Left ventricle myocardium inferior (tissue), 1 donor: ENCODE measurements at regions not wholly inside any gene's neighbourhood (a gene's known extent, or its start where the extent isn't known, plus 50 kb on each side); places are given as distances from the start of the nearest gene placed in this dataset.
A peak's percentile ranks its signal among the peaks of the same experiment; 100 is the strongest.

Source experiments
- DNase-seq: peaks from one replicate; pipeline ENCODE4 v3.0.0-alpha.2; 2020
- H3K27ac ChIP-seq: fragments of 200-600 bp; replicated peaks from 2 replicates; pipeline ENCODE4 v1.8.0; 2021
- H3K27me3 ChIP-seq: fragments of 200-600 bp; 2 replicates; pipeline ENCODE4 v1.8.0; 2021; ENCODE audit warnings: low read depth
- H3K36me3 ChIP-seq: fragments of 200-600 bp; 2 replicates; pipeline ENCODE4 v1.8.0; 2021
- H3K4me1 ChIP-seq: fragments of 200-600 bp; 2 replicates; pipeline ENCODE4 v1.8.0; 2021
- H3K4me3 ChIP-seq: fragments of 200-600 bp; 2 replicates; pipeline ENCODE4 v1.8.0; 2021; ENCODE audit warnings: mild to moderate bottlenecking, moderate library complexity
- H3K9me3 ChIP-seq: fragments of 200-600 bp; replicated peaks from 2 replicates; pipeline ENCODE4 v1.8.0; 2021
- CTCF ChIP-seq: fragments of 200-600 bp; IDR thresholded peaks from 2 replicates; pipeline ENCODE4 v1.8.0; 2021; ENCODE audit warnings: antibody characterized with exemption, mild to moderate bottlenecking, borderline replicate concordance
- intact Hi-C: fragments of 100-400 bp; cut with micrococcal nuclease; formaldehyde crosslinking; loops from one replicate; pipeline ENCODE4 v1.11.0; 2022
- donor health status: DM: no; HTN: yes; CAD: no; lungs with severe emphysema.

- Histone ChIP-seq H3K27me3 (no peaks in the 10 kb centered on the region), H3K4me1 (peaks cover 39% of the 10 kb centered on the region), H3K36me3 (no peaks in the 10 kb centered on the region), H3K4me3 (no peak overlapping the region), H3K9me3 (no peaks in the 10 kb centered on the region), H3K27ac (no peak overlapping the region)
- intact Hi-C loops: loop anchor here (10.0 kb wide), 1 partner anchor 155 kb away; no protein-coding TSS in a partner anchor
- no peak for DNase-seq
- TF ChIP-seq CTCF: no peak
Observed at GRCh38 chr11:90449606-90450005, 226.8 kb upstream of the CHORDC1 start.

- Histone ChIP-seq H3K4me3 (no peak overlapping the region), H3K36me3 (no peaks in the 10 kb centered on the region), H3K27ac (no peak overlapping the region), H3K27me3 (no peaks in the 10 kb centered on the region), H3K4me1 (peaks cover 39% of the 10 kb centered on the region), H3K9me3 (no peaks in the 10 kb centered on the region)
- intact Hi-C loops: no loop called here
- no peak for TF ChIP-seq CTCF
- DNase-seq: no peak
Observed at GRCh38 chr11:90448256-90448655, 225.4 kb upstream of the CHORDC1 start.

- intact Hi-C loops: no loop called here
- Histone ChIP-seq H3K36me3 (no peaks in the 10 kb centered on the region), H3K9me3 (no peaks in the 10 kb centered on the region), H3K27ac (no peak overlapping the region), H3K27me3 (no peaks in the 10 kb centered on the region), H3K4me3 (no peak overlapping the region), H3K4me1 (peaks cover 39% of the 10 kb centered on the region)
- no peak for TF ChIP-seq CTCF
- no peak for DNase-seq
Observed at GRCh38 chr11:90447618-90448017, 224.8 kb upstream of the CHORDC1 start.

GRCh38 chr11:90446207-90446606 lies 223.4 kb upstream of the CHORDC1 start:
- intact Hi-C loops: no loop called here
- TF ChIP-seq CTCF: no peak
- H3K27ac ChIP-seq: peak overlapping the region; percentile 38
- H3K4me1 ChIP-seq: peaks cover 39% of the 10 kb centered on the region
- DNase-seq: no peak
- no peaks in the 10 kb centered on the region for H3K27me3 ChIP-seq
- H3K9me3 ChIP-seq: no peaks in the 10 kb centered on the region
- no peaks in the 10 kb centered on the region for H3K36me3 ChIP-seq
- no peak overlapping the region for H3K4me3 ChIP-seq

GRCh38 chr11:90438069-90438468 lies 215.2 kb upstream of the CHORDC1 start:
- no peaks in the 10 kb centered on the region for H3K27me3 ChIP-seq
- no peak overlapping the region for H3K4me3 ChIP-seq
- TF ChIP-seq CTCF: no peak
- intact Hi-C loops: loop anchor here (10.0 kb wide), 1 partner anchor 153 kb away; no protein-coding TSS in a partner anchor
- no peak overlapping the region for H3K27ac ChIP-seq
- no peaks in the 10 kb centered on the region for H3K9me3 ChIP-seq
- no peak for DNase-seq
- peaks cover 12% of the 10 kb centered on the region for H3K4me1 ChIP-seq
- no peaks in the 10 kb centered on the region for H3K36me3 ChIP-seq
